ENCODE measurements at regions not wholly inside any gene's neighbourhood (a gene's known extent, or its start where the extent isn't known, plus 50 kb on each side); places are given as distances from the start of the nearest gene placed in this dataset.

GRCh38 chr10:101291331-101292193, 62.3 kb upstream of the LBX1 start (continued):
- TF ChIP-seq ZNF318 (CRISPR knock-in tag; IDR thresholded peaks at IDR 0.05) (no peak), SALL1 (CRISPR knock-in tag; IDR thresholded peaks at IDR 0.05) (no peak), NFYB (CRISPR knock-in tag; IDR thresholded peaks at IDR 0.05) (peak; percentile 14; the same call in 1 of the 2 replicates), ZNF256 (CRISPR knock-in tag; conservative IDR thresholded peaks at IDR 0.05) (no peak), ZNF460 (CRISPR knock-in tag; IDR thresholded peaks at IDR 0.05; ENCODE audit: borderline replicate concordance) (no peak), ZNF430 (CRISPR knock-in tag; IDR thresholded peaks at IDR 0.05) (peak; percentile 29; the same call in 1 of the 2 replicates), RAD51 (IDR thresholded peaks at IDR 0.05; ENCODE audit: borderline replicate concordance) (no peak), GLI4 (CRISPR knock-in tag; IDR thresholded peaks at IDR 0.05; ENCODE audit: borderline replicate concordance) (no peak), ZNF3 (CRISPR knock-in tag; IDR thresholded peaks at IDR 0.05) (no peak), ZNF713 (CRISPR knock-in tag; IDR thresholded peaks at IDR 0.05) (no peak), MEIS2 (CRISPR knock-in tag; IDR thresholded peaks at IDR 0.05) (no peak), ZBTB46 (CRISPR knock-in tag; IDR thresholded peaks at IDR 0.05; ENCODE audit: borderline replicate concordance) (no peak), AHR (CRISPR knock-in tag; IDR thresholded peaks at IDR 0.05) (no peak), CEBPG (CRISPR knock-in tag; IDR thresholded peaks at IDR 0.05) (no peak)
- TF ChIP-seq, protein P1, sequence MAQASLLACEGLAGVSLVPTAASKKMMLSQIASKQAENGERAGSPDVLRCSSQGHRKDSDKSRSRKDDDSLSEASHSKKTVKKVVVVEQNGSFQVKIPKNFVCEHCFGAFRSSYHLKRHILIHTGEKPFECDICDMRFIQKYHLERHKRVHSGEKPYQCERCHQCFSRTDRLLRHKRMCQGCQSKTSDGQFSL (CRISPR knock-in tag; IDR thresholded peaks at IDR 0.05), result no peak
- TF ChIP-seq, protein P2, sequence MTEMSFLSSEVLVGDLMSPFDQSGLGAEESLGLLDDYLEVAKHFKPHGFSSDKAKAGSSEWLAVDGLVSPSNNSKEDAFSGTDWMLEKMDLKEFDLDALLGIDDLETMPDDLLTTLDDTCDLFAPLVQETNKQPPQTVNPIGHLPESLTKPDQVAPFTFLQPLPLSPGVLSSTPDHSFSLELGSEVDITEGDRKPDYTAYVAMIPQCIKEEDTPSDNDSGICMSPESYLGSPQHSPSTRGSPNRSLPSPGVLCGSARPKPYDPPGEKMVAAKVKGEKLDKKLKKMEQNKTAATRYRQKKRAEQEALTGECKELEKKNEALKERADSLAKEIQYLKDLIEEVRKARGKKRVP (CRISPR knock-in tag; IDR thresholded peaks at IDR 0.05), result no peak
- TF ChIP-seq, protein P3, sequence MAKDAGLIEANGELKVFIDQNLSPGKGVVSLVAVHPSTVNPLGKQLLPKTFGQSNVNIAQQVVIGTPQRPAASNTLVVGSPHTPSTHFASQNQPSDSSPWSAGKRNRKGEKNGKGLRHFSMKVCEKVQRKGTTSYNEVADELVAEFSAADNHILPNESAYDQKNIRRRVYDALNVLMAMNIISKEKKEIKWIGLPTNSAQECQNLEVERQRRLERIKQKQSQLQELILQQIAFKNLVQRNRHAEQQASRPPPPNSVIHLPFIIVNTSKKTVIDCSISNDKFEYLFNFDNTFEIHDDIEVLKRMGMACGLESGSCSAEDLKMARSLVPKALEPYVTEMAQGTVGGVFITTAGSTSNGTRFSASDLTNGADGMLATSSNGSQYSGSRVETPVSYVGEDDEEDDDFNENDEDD (CRISPR knock-in tag; IDR thresholded peaks at IDR 0.05; ENCODE audit: borderline replicate concordance), result 0 out of 2 replicates have a peak, but pooled peaks have one; percentile 6

All from HepG2 (cell line).